ENCODE measurements at regions not wholly inside any gene's neighbourhood (a gene's known extent, or its start where the extent isn't known, plus 50 kb on each side); places are given as distances from the start of the nearest gene placed in this dataset.

DNA sequence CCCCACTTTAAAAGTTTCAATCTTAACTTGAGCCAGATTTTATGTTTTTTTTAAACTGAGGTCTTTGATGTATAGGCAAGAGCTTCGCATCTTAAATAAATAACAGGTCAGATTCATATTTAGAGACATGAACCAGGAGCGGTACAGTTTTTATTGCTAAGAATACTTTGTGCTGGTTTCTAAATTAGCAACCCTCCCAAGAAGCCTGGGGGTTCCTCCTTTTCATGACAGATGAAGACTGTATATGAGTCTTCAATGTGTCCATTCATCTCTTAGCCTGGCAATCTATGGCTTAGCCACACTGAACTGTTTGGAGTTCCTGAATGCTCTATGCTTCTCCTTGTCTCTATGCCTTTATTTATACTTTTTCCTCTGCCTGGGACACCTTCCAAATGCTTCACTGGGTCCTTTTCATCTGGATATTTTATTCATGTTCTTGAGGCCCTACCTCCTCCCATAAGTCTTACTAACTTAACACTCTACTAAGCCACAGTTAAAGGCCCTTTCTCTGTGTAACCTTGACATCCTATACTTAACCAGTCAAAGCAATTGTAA, 338.6 kb downstream of the INSC start:
- TF ChIP-seq SIN3A (IDR thresholded peaks at IDR 0.05; ENCODE audit: borderline replicate concordance, insufficient read depth, low read length) (no peak), TAF1 (IDR thresholded peaks at IDR 0.05; ENCODE audit: borderline replicate concordance, insufficient read depth, low read length) (no peak), FOXP2 (optimal IDR thresholded peaks at IDR 0.05; ENCODE audit: borderline replicate concordance, extremely low read depth, extremely low read length, insufficient read depth) (no peak), POLR2AphosphoS5 (IDR thresholded peaks at IDR 0.05; ENCODE audit: low read depth, low read length) (no peak)
- TF ChIP-seq, protein P1, sequence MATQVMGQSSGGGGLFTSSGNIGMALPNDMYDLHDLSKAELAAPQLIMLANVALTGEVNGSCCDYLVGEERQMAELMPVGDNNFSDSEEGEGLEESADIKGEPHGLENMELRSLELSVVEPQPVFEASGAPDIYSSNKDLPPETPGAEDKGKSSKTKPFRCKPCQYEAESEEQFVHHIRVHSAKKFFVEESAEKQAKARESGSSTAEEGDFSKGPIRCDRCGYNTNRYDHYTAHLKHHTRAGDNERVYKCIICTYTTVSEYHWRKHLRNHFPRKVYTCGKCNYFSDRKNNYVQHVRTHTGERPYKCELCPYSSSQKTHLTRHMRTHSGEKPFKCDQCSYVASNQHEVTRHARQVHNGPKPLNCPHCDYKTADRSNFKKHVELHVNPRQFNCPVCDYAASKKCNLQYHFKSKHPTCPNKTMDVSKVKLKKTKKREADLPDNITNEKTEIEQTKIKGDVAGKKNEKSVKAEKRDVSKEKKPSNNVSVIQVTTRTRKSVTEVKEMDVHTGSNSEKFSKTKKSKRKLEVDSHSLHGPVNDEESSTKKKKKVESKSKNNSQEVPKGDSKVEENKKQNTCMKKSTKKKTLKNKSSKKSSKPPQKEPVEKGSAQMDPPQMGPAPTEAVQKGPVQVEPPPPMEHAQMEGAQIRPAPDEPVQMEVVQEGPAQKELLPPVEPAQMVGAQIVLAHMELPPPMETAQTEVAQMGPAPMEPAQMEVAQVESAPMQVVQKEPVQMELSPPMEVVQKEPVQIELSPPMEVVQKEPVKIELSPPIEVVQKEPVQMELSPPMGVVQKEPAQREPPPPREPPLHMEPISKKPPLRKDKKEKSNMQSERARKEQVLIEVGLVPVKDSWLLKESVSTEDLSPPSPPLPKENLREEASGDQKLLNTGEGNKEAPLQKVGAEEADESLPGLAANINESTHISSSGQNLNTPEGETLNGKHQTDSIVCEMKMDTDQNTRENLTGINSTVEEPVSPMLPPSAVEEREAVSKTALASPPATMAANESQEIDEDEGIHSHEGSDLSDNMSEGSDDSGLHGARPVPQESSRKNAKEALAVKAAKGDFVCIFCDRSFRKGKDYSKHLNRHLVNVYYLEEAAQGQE (IDR thresholded peaks at IDR 0.05; ENCODE audit: insufficient read depth in 1 of 2, low read depth in 2 of 2, low read length in 2 of 2): no peak

DNA sequence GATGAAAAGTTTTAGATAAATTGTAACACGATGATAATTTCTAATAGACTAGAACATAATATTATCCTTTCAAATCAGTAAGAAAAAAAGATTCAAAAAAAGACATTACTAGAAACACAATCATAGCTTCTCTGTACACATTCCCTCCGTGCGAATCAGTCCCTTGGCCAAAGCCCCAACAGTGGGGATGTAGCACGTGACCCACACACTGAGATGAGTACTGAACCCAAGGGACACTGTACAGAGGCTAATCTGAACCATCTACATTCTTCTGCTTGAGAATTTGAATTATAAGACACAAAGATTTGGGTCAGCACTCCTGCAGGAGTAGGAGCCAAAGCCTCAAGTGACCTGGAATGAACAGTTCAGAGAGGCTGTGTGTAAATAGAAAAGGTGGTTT, 353.7 kb downstream of the INSC start:
- TF ChIP-seq TAF1 (IDR thresholded peaks at IDR 0.05; ENCODE audit: borderline replicate concordance, insufficient read depth, low read length) (no peak), SIN3A (IDR thresholded peaks at IDR 0.05; ENCODE audit: borderline replicate concordance, insufficient read depth, low read length) (no peak), FOXP2 (optimal IDR thresholded peaks at IDR 0.05; ENCODE audit: borderline replicate concordance, extremely low read depth, extremely low read length, insufficient read depth) (no peak), POLR2AphosphoS5 (IDR thresholded peaks at IDR 0.05; ENCODE audit: low read depth, low read length) (no peak)
- TF ChIP-seq, protein P1 (IDR thresholded peaks at IDR 0.05; ENCODE audit: insufficient read depth in 1 of 2, low read depth in 2 of 2, low read length in 2 of 2): no peak

DNA sequence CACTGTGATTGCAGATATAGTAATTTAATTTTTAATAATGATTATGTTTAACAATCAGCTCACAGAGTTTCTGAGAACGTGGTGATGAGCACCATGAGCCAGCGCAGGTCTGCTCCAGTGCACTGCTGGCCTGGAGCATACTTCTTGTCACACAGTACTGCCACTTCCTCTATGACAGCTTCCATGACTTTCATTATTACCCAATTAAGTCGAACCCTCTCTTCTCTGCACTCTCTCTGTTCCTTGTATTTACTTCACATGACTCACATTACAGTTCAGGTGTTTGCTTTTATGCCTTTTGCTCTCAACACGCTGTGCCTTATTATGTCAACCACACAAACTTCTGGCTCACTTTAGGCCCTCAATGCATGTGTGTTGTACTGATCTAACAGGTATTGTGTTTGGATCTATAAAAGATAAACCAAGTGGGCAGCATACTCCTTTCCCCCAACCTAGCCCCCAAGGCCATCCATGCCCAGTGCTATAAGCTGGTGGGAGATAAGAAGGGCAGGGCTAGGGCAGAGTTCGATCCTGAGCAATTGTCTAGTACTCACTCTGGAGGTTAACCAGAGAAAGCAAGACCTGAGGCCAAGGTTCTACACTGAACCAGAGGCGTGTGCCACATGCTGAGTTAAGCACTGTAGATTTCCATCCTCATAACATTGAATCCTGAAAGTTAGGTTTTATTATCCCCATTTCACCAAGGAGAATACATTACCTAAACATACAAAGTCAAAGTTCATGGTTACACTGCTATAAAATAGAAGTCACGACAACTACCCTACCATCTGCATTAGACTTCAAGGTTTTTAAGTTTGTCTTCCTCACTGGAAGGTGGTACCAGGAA, 356.5 kb downstream of the INSC start:
- TF ChIP-seq POLR2AphosphoS5 (IDR thresholded peaks at IDR 0.05; ENCODE audit: low read depth, low read length): no peak
- TF ChIP-seq FOXP2 (optimal IDR thresholded peaks at IDR 0.05; ENCODE audit: borderline replicate concordance, extremely low read depth, extremely low read length, insufficient read depth): no peak
- TF ChIP-seq, protein P1 (IDR thresholded peaks at IDR 0.05; ENCODE audit: insufficient read depth in 1 of 2, low read depth in 2 of 2, low read length in 2 of 2): no peak
- no peak for TF ChIP-seq SIN3A (IDR thresholded peaks at IDR 0.05; ENCODE audit: borderline replicate concordance, insufficient read depth, low read length)
- no peak for TF ChIP-seq TAF1 (IDR thresholded peaks at IDR 0.05; ENCODE audit: borderline replicate concordance, insufficient read depth, low read length)

DNA sequence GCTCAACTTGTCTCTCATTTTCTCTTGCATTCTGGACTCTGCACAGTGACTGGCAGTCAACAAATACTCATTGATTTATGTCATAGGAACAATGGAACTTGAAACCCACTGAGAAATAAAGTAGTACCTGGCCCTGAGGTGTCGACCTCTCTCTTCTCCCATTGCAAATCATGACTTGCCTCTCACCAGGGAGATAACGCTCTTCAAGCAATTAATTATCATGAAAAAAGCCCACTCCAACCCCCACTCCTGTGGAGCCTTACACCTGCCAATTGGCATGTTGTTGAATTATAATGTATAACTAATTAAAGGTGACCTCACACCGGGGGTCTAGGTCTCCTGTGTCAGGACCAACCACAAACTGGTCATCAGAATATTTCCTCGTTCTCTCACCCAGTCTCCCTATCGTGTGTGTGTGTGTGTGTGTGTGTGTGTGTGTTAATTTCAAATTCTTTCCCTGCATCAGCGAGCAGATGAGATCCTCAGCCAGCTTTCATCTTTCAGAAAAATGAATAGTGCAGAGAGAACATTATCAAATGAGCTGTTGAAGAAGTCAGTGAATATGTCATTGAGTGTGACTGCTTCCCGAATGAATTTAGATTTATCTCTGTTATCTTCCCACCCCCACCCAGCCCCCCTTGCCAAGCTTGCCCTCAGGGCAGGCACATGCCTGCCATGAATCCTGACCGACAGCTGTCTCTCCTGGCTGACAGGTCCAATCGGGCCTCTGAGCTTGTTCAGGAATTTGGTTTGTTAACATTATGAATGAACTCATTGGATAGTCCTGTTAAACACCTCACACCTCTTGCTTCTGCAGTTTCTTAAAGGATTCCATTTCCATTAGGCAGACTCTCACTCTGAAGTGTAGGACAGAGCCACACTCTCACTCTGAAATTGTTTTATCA, 357.4 kb downstream of the INSC start:
- TF ChIP-seq TAF1 (IDR thresholded peaks at IDR 0.05; ENCODE audit: borderline replicate concordance, insufficient read depth, low read length) (no peak), SIN3A (IDR thresholded peaks at IDR 0.05; ENCODE audit: borderline replicate concordance, insufficient read depth, low read length) (no peak), POLR2AphosphoS5 (IDR thresholded peaks at IDR 0.05; ENCODE audit: low read depth, low read length) (no peak), FOXP2 (optimal IDR thresholded peaks at IDR 0.05; ENCODE audit: borderline replicate concordance, extremely low read depth, extremely low read length, insufficient read depth) (no peak)
- TF ChIP-seq, protein P1 (IDR thresholded peaks at IDR 0.05; ENCODE audit: insufficient read depth in 1 of 2, low read depth in 2 of 2, low read length in 2 of 2): no peak
